NCI-H2196 (cell line): ENCODE measurements at regions not wholly inside any gene's neighbourhood (a gene's known extent, or its start where the extent isn't known, plus 50 kb on each side); places are given as distances from the start of the nearest gene placed in this dataset.
"Not testable (repeated sequence)": the region's sequence is repeated elsewhere in the genome, so short reads cannot be mapped to it uniquely, and the experiment has no call there.

Experiments used
- DNase-seq: peaks from one replicate; lab custom pipeline; 2025; ENCODE audit not compliant: unreplicated experiment; lab: John Stamatoyannopoulos, UW

GRCh38 chr2:83795777-83796176, 663.3 kb downstream of the SUCLG1 start:
- DNase-seq, result no peak

GRCh38 chr2:83790467-83790866, 668.6 kb downstream of the SUCLG1 start:
- DNase-seq, result not testable (repeated sequence)

GRCh38 chr2:83789674-83790073, 669.4 kb downstream of the SUCLG1 start:
- DNase-seq, result not testable (repeated sequence)

- not testable (repeated sequence) for DNase-seq
Observed at GRCh38 chr2:83788938-83789566, 670.0 kb downstream of the SUCLG1 start.

GRCh38 chr2:83787189-83787588, 671.9 kb downstream of the SUCLG1 start:
- DNase-seq, result no peak

GRCh38 chr2:83786140-83786539, 672.9 kb downstream of the SUCLG1 start:
- no peak for DNase-seq

- DNase-seq, result no peak
Observed at GRCh38 chr2:83784947-83785346, 674.1 kb downstream of the SUCLG1 start.

GRCh38 chr2:83784315-83784714, 674.8 kb downstream of the SUCLG1 start:
- DNase-seq, result no peak

- DNase-seq, result no peak
Observed at GRCh38 chr2:83782122-83782521, 677.0 kb downstream of the SUCLG1 start.

GRCh38 chr2:83764447-83765005, 694.6 kb downstream of the SUCLG1 start:
- no peak for DNase-seq

- DNase-seq, result no peak
Observed at GRCh38 chr2:83757329-83757728, 701.8 kb downstream of the SUCLG1 start.

- DNase-seq, result no peak
Observed at GRCh38 chr2:83756219-83756618, 702.9 kb downstream of the SUCLG1 start.

- DNase-seq, result no peak
Observed at GRCh38 chr2:83747141-83747540, 711.9 kb downstream of the SUCLG1 start.

- no peak for DNase-seq
Observed at GRCh38 chr2:83744855-83745254, 714.2 kb downstream of the SUCLG1 start.

- DNase-seq, result no peak
Observed at GRCh38 chr2:83742117-83742782, 716.8 kb downstream of the SUCLG1 start.

- no peak for DNase-seq
Observed at GRCh38 chr2:83730223-83730622, 728.9 kb downstream of the SUCLG1 start.

- no peak for DNase-seq
Observed at GRCh38 chr2:83725735-83726134, 733.3 kb downstream of the SUCLG1 start.

- DNase-seq, result no peak
Observed at GRCh38 chr2:83705146-83705545, 753.9 kb downstream of the SUCLG1 start.

- no peak for DNase-seq
Observed at GRCh38 chr2:83703598-83703997, 755.5 kb downstream of the SUCLG1 start.

- DNase-seq, result no peak
Observed at GRCh38 chr2:83696838-83697237, 762.2 kb downstream of the SUCLG1 start.

GRCh38 chr2:83695530-83695929, 763.5 kb downstream of the SUCLG1 start:
- no peak for DNase-seq

GRCh38 chr2:83695037-83695436, 764.0 kb downstream of the SUCLG1 start:
- no peak for DNase-seq

GRCh38 chr2:83689402-83689801, 769.7 kb downstream of the SUCLG1 start:
- DNase-seq, result no peak
